OCI-LY3 (cell line): ENCODE measurements at regions not wholly inside any gene's neighbourhood (a gene's known extent, or its start where the extent isn't known, plus 50 kb on each side); places are given as distances from the start of the nearest gene placed in this dataset.

Experiments
- H2AFZ ChIP-seq: fragments of 200-600, 300-600 bp; shearing (Covaris generic); 2 replicates; pipeline ENCODE4 v1.6.0; 2014; ENCODE audit warnings: antibody characterized with exemption, low read depth, low read length
- H3K27ac ChIP-seq: fragments of 200-600, 300-600 bp; sonication (generic); 2 replicates; pipeline ENCODE4 v1.5.1; 2014; ENCODE audit warnings: mild to moderate bottlenecking, low read length, moderate library complexity, mixed read lengths
- H3K27me3 ChIP-seq: fragments of 200-600, 300-600 bp; sonication (generic); 2 replicates; pipeline ENCODE4 v1.6.1; 2014; ENCODE audit warnings: low read depth, low read length, mixed read lengths
- H3K36me3 ChIP-seq: fragments of 200-600, 300-600 bp; sonication (generic); replicated peaks from 2 replicates; pipeline ENCODE3; 2014; ENCODE audit warnings: low read depth, low read length, mixed read lengths
- H3K4me1 ChIP-seq: fragments of 300-600, 200-600 bp; sonication (generic); 2 replicates; pipeline ENCODE4 v1.6.1; 2014; ENCODE audit warnings: low read length, mixed read lengths
- H3K4me2 ChIP-seq: fragments of 200-600, 300-600 bp; sonication (generic); 2 replicates; pipeline ENCODE4 v1.6.1; 2014; ENCODE audit warnings: low read length, mixed read lengths
- H3K4me3 ChIP-seq: fragments of 300-600, 200-600 bp; sonication (generic); 2 replicates; pipeline ENCODE4 v1.5.1; 2014; ENCODE audit warnings: antibody characterized with exemption, mild to moderate bottlenecking, low read length, moderate library complexity
- H3K79me2 ChIP-seq: fragments of 300-600, 200-600 bp; shearing (Covaris generic); 2 replicates; pipeline ENCODE4 v1.6.1; 2014; ENCODE audit warnings: mild to moderate bottlenecking, low read length, mixed read lengths
- H3K9ac ChIP-seq: fragments of 300-600, 200-600 bp; shearing (Covaris generic); 2 replicates; pipeline ENCODE4 v1.6.0; 2014; ENCODE audit warnings: mild to moderate bottlenecking, low read length, moderate library complexity
- H3K9me3 ChIP-seq: fragments of 200-600, 300-600 bp; shearing (Covaris generic); 2 replicates; pipeline ENCODE4 v1.6.1; 2014; ENCODE audit warnings: low read length, mixed read lengths; ENCODE audit not compliant: insufficient read depth
- H4K20me1 ChIP-seq: fragments of 200-600, 300-600 bp; sonication (generic); 2 replicates; pipeline ENCODE4 v1.6.1; 2016; ENCODE audit warnings: low read length, mixed read lengths; ENCODE audit not compliant: insufficient read depth
- EZH2phosphoT487 ChIP-seq: fragments of 200-600 bp; shearing (Covaris generic); IDR thresholded peaks from 2 replicates; pipeline ENCODE4 v1.6.1; 2018; ENCODE audit warnings: antibody characterized with exemption, mixed run types, low read depth
- TF ChIP-seq, protein P1 (sequence below): fragments of 200-600, 300-600 bp; sonication (generic); IDR thresholded peaks from 2 replicates; pipeline ENCODE4 v1.5.1; 2014; ENCODE audit warnings: antibody characterized with exemption, low read length, low read depth

DNA sequence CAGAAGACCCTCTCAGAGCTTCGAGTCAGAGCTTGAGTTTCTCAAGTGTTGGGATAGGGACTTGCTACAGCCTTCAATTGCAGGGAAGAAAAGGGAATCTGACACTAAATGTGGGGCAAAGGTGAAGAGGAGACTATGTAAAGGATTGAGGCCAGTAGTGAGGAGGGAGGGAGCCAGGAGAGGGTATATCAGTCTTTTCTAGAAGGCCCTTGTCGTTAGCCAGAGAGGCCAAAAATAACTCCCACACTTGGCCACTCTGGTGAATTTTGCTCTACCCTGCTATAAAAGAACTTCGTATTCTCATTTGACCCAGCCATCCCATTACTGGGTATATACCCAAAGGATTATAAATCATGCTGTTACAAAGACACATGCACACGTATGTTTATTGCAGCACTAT, 162.0 kb downstream of the MDFIC start:
- no peaks in the 10 kb centered on the region for H3K9me3 ChIP-seq
- no peaks in the 10 kb centered on the region for H4K20me1 ChIP-seq
- H3K4me1 ChIP-seq, result no peaks in the 10 kb centered on the region
- no peaks in the 10 kb centered on the region for H3K79me2 ChIP-seq
- H2AFZ ChIP-seq, result no peak overlapping the region
- H3K27ac ChIP-seq, result no peak overlapping the region
- H3K4me2 ChIP-seq, result no peak overlapping the region
- H3K9ac ChIP-seq, result no peak overlapping the region
- H3K27me3 ChIP-seq, result no peaks in the 10 kb centered on the region
- H3K4me3 ChIP-seq, result no peak overlapping the region
- H3K36me3 ChIP-seq, result no peaks in the 10 kb centered on the region
- no peak for TF ChIP-seq EZH2phosphoT487
- TF ChIP-seq, protein P1, sequence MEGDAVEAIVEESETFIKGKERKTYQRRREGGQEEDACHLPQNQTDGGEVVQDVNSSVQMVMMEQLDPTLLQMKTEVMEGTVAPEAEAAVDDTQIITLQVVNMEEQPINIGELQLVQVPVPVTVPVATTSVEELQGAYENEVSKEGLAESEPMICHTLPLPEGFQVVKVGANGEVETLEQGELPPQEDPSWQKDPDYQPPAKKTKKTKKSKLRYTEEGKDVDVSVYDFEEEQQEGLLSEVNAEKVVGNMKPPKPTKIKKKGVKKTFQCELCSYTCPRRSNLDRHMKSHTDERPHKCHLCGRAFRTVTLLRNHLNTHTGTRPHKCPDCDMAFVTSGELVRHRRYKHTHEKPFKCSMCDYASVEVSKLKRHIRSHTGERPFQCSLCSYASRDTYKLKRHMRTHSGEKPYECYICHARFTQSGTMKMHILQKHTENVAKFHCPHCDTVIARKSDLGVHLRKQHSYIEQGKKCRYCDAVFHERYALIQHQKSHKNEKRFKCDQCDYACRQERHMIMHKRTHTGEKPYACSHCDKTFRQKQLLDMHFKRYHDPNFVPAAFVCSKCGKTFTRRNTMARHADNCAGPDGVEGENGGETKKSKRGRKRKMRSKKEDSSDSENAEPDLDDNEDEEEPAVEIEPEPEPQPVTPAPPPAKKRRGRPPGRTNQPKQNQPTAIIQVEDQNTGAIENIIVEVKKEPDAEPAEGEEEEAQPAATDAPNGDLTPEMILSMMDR, result no peak

DNA sequence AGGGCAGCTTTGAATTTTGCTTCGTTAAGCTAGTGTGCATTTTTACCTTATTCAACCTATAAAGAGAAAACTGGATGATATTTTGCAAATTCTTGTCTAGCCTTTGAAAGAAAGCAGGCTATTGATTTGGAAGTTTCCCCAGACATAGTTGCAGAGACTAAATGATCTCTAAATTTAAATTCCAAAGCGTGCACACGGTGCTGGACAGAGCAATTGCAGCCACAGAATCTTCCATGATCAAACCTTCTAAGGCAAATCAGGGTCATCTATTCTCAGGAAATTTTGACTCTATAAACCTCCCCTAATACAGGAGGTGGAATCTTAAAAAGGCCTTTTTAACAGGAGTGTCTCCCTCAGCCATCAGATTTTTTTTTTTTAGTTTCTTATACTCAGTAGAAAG, 159.9 kb downstream of the MDFIC start:
- no peak for TF ChIP-seq EZH2phosphoT487
- TF ChIP-seq, protein P1, result no peak
- H4K20me1 ChIP-seq, result no peaks in the 10 kb centered on the region
- H3K4me3 ChIP-seq, result no peak overlapping the region
- H3K9ac ChIP-seq, result no peak overlapping the region
- H3K27me3 ChIP-seq, result no peaks in the 10 kb centered on the region
- H3K4me1 ChIP-seq, result peaks cover 8% of the 10 kb centered on the region
- no peaks in the 10 kb centered on the region for H3K9me3 ChIP-seq
- H3K36me3 ChIP-seq, result no peaks in the 10 kb centered on the region
- no peak overlapping the region for H3K27ac ChIP-seq
- H2AFZ ChIP-seq, result no peak overlapping the region
- H3K79me2 ChIP-seq, result no peaks in the 10 kb centered on the region
- no peak overlapping the region for H3K4me2 ChIP-seq

DNA sequence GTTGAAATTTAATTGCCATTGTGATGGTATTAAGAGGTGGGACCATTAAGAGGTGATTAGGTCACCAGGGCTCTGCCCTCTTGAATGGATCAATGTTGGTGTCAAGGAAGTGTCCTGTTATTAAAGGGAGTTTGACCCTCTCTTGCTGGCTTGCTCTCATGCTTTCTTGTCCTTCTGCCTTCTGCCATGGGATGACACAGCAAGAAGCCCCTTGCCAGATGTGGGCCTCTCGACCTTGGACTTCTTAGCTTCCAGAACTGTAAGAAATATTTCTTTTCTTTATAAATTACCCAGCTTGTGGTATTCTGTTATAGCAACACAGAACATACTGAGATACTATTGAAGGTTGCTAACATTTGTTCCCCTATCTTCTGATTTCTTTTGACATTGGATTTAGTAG, 157.0 kb downstream of the MDFIC start:
- H3K9me3 ChIP-seq, result no peaks in the 10 kb centered on the region
- no peaks in the 10 kb centered on the region for H3K36me3 ChIP-seq
- no peaks in the 10 kb centered on the region for H3K27me3 ChIP-seq
- H3K79me2 ChIP-seq, result no peaks in the 10 kb centered on the region
- no peak for TF ChIP-seq EZH2phosphoT487
- TF ChIP-seq, protein P1, result no peak
- no peak overlapping the region for H3K27ac ChIP-seq
- no peak overlapping the region for H3K4me3 ChIP-seq
- H4K20me1 ChIP-seq, result no peaks in the 10 kb centered on the region
- H3K4me2 ChIP-seq, result no peak overlapping the region
- no peak overlapping the region for H2AFZ ChIP-seq
- H3K9ac ChIP-seq, result no peak overlapping the region
- peaks cover 8% of the 10 kb centered on the region for H3K4me1 ChIP-seq

DNA sequence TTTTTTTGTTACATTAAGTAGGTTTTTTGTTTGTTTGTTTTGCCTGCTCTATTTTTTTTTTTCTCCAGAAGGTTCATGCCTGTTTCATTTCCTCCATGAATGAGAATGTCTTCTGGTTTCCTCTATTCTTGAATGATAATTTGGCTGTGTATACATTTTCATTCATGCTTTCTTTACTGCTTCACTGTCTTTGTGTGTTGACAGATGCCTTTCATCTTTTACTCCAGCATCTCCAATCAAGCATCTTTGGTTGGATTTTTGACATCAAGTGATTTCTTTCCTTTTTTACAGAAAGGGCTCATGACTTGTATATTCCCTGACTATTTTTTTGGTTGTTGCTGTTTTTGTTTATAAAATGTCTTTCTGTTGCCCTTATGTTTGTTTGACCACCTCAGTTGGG, 156.5 kb downstream of the MDFIC start:
- H3K4me2 ChIP-seq, result no peak overlapping the region
- H2AFZ ChIP-seq, result no peak overlapping the region
- H3K27ac ChIP-seq, result no peak overlapping the region
- no peak for TF ChIP-seq EZH2phosphoT487
- TF ChIP-seq, protein P1, result no peak
- no peak overlapping the region for H3K9ac ChIP-seq
- H4K20me1 ChIP-seq, result no peaks in the 10 kb centered on the region
- H3K79me2 ChIP-seq, result no peaks in the 10 kb centered on the region
- H3K27me3 ChIP-seq, result no peaks in the 10 kb centered on the region
- H3K4me1 ChIP-seq, result peaks cover 12% of the 10 kb centered on the region
- H3K36me3 ChIP-seq, result no peaks in the 10 kb centered on the region
- no peak overlapping the region for H3K4me3 ChIP-seq
- no peaks in the 10 kb centered on the region for H3K9me3 ChIP-seq
